Activated T-cell treated with anti-CD3 and anti-CD28 coated beads, Interleukin-2, amount 50 U/mL, for 4 hours (primary cell): ENCODE measurements at regions not wholly inside any gene's neighbourhood (a gene's known extent, or its start where the extent isn't known, plus 50 kb on each side); places are given as distances from the start of the nearest gene placed in this dataset.
A peak's percentile ranks its signal among the peaks of the same experiment; 100 is the strongest.

Source experiments
- ATAC-seq, 2 donors: fragments of 200-7000 bp; cut with Tn5 transposase; one replicate each; pipeline ENCODE4 v1.10.0; 2021
- DNase-seq: peaks from one replicate; pipeline ENCODE4 v3.0.0-alpha.2; 2020
- H3K27me3 Mint-ChIP-seq: one replicate; pipeline ENCODE4 v1.8.0; 2021; ENCODE audit warnings: low read depth, mixed read lengths
- H3K36me3 Mint-ChIP-seq: one replicate; pipeline ENCODE4 v1.8.0; 2022; ENCODE audit warnings: mixed read lengths; ENCODE audit not compliant: insufficient read depth
- H3K4me1 Mint-ChIP-seq: one replicate; pipeline ENCODE4 v1.8.0; 2021; ENCODE audit warnings: low read depth, mixed read lengths
- H3K4me3 Mint-ChIP-seq: one replicate; pipeline ENCODE4 v1.8.0; 2021; ENCODE audit warnings: mild to moderate bottlenecking, moderate library complexity, mixed read lengths
- H3K9me3 Mint-ChIP-seq: one replicate; pipeline ENCODE4 v1.8.0; 2021; ENCODE audit warnings: mixed read lengths

GRCh38 chr6:156402227-156402626 lies 375.0 kb upstream of the ARID1B start:
- ATAC-seq: no peak
- Mint-ChIP-seq H3K9me3 (no peaks in the 10 kb centered on the region), H3K36me3 (no peaks in the 10 kb centered on the region), H3K27me3 (peaks cover 3% of the 10 kb centered on the region), H3K4me1 (peaks cover 34% of the 10 kb centered on the region), H3K4me3 (no peak overlapping the region)
- no peak for DNase-seq

GRCh38 chr6:156400487-156400886 lies 376.7 kb upstream of the ARID1B start:
- DNase-seq: no peak
- peaks cover 3% of the 10 kb centered on the region for H3K27me3 Mint-ChIP-seq
- no peaks in the 10 kb centered on the region for H3K36me3 Mint-ChIP-seq
- H3K4me3 Mint-ChIP-seq: no peak overlapping the region
- ATAC-seq: no peak
- peaks cover 48% of the 10 kb centered on the region for H3K4me1 Mint-ChIP-seq
- H3K9me3 Mint-ChIP-seq: no peaks in the 10 kb centered on the region

GRCh38 chr6:156398966-156399365 lies 378.2 kb upstream of the ARID1B start:
- Mint-ChIP-seq H3K4me1 (peaks cover 62% of the 10 kb centered on the region), H3K4me3 (no peak overlapping the region)

GRCh38 chr6:156398371-156398770 lies 378.8 kb upstream of the ARID1B start:
- Mint-ChIP-seq H3K4me3 (no peak overlapping the region), H3K36me3 (no peaks in the 10 kb centered on the region), H3K4me1 (peaks cover 68% of the 10 kb centered on the region), H3K9me3 (no peaks in the 10 kb centered on the region), H3K27me3 (peaks cover 7% of the 10 kb centered on the region)
- DNase-seq: no peak
- ATAC-seq: no peak

More at GRCh38 chr6:156398966-156399365, 378.2 kb upstream of the ARID1B start:
- no peaks in the 10 kb centered on the region for H3K36me3 Mint-ChIP-seq
- DNase-seq (no peak), ATAC-seq (no peak)
- no peaks in the 10 kb centered on the region for H3K9me3 Mint-ChIP-seq
- peaks cover 4% of the 10 kb centered on the region for H3K27me3 Mint-ChIP-seq

- DNase-seq (peak; percentile 15), ATAC-seq (peak in 1 of 2 donors; percentile 7)
- Mint-ChIP-seq H3K36me3 (no peaks in the 10 kb centered on the region), H3K9me3 (no peaks in the 10 kb centered on the region), H3K4me1 (peaks cover 82% of the 10 kb centered on the region), H3K27me3 (peaks cover 9% of the 10 kb centered on the region), H3K4me3 (peak overlapping the region; percentile 70)
Observed at GRCh38 chr6:156396791-156397418, 380.3 kb upstream of the ARID1B start.

GRCh38 chr6:156396068-156396771 lies 381.0 kb upstream of the ARID1B start:
- H3K9me3 Mint-ChIP-seq: no peaks in the 10 kb centered on the region
- H3K36me3 Mint-ChIP-seq: no peaks in the 10 kb centered on the region
- ATAC-seq (peak; percentile 69 to 75), DNase-seq (no peak)
- H3K4me1 Mint-ChIP-seq: peaks cover 89% of the 10 kb centered on the region
- H3K4me3 Mint-ChIP-seq: peak overlapping the region; percentile 70
- H3K27me3 Mint-ChIP-seq: peaks cover 9% of the 10 kb centered on the region

- ATAC-seq (peak; percentile 33 to 56), DNase-seq (peak; percentile 24)
- H3K4me1 Mint-ChIP-seq: peaks cover 90% of the 10 kb centered on the region
- peak overlapping the region; percentile 70 for H3K4me3 Mint-ChIP-seq
- peaks cover 9% of the 10 kb centered on the region for H3K27me3 Mint-ChIP-seq
- H3K36me3 Mint-ChIP-seq: no peaks in the 10 kb centered on the region
- no peaks in the 10 kb centered on the region for H3K9me3 Mint-ChIP-seq
Observed at GRCh38 chr6:156395276-156395675, 381.9 kb upstream of the ARID1B start.

GRCh38 chr6:156392648-156393047 lies 384.5 kb upstream of the ARID1B start:
- H3K36me3 Mint-ChIP-seq: no peaks in the 10 kb centered on the region
- H3K4me1 Mint-ChIP-seq: peaks cover 69% of the 10 kb centered on the region
- no peak for ATAC-seq
- no peaks in the 10 kb centered on the region for H3K9me3 Mint-ChIP-seq
- peaks cover 6% of the 10 kb centered on the region for H3K27me3 Mint-ChIP-seq
- H3K4me3 Mint-ChIP-seq: no peak overlapping the region
- no peak for DNase-seq

- Mint-ChIP-seq H3K9me3 (no peaks in the 10 kb centered on the region), H3K4me3 (peak overlapping the region; percentile 51), H3K27me3 (peaks cover 6% of the 10 kb centered on the region), H3K4me1 (peaks cover 64% of the 10 kb centered on the region), H3K36me3 (no peaks in the 10 kb centered on the region)
- no peak for ATAC-seq
- DNase-seq: no peak
Observed at GRCh38 chr6:156391977-156392376, 385.2 kb upstream of the ARID1B start.

GRCh38 chr6:156391061-156391672 lies 386.0 kb upstream of the ARID1B start:
- ATAC-seq (no peak), DNase-seq (no peak)
- H3K27me3 Mint-ChIP-seq: peaks cover 6% of the 10 kb centered on the region
- H3K4me1 Mint-ChIP-seq: peaks cover 58% of the 10 kb centered on the region
- no peak overlapping the region for H3K4me3 Mint-ChIP-seq
- no peaks in the 10 kb centered on the region for H3K9me3 Mint-ChIP-seq
- no peaks in the 10 kb centered on the region for H3K36me3 Mint-ChIP-seq

GRCh38 chr6:156390621-156391020 lies 386.6 kb upstream of the ARID1B start:
- H3K27me3 Mint-ChIP-seq: peaks cover 6% of the 10 kb centered on the region
- no peaks in the 10 kb centered on the region for H3K9me3 Mint-ChIP-seq
- no peak overlapping the region for H3K4me3 Mint-ChIP-seq
- ATAC-seq: no peak
- no peaks in the 10 kb centered on the region for H3K36me3 Mint-ChIP-seq
- DNase-seq: no peak
- peaks cover 53% of the 10 kb centered on the region for H3K4me1 Mint-ChIP-seq

GRCh38 chr6:156389296-156389695 lies 387.9 kb upstream of the ARID1B start:
- Mint-ChIP-seq H3K9me3 (peaks cover 4% of the 10 kb centered on the region), H3K4me1 (peaks cover 40% of the 10 kb centered on the region), H3K27me3 (peaks cover 6% of the 10 kb centered on the region), H3K4me3 (no peak overlapping the region), H3K36me3 (peaks cover 2% of the 10 kb centered on the region)
- ATAC-seq: no peak
- DNase-seq: no peak

GRCh38 chr6:156387472-156387871 lies 389.7 kb upstream of the ARID1B start:
- ATAC-seq: no peak
- no peak for DNase-seq
- Mint-ChIP-seq H3K27me3 (no peaks in the 10 kb centered on the region), H3K4me3 (no peak overlapping the region), H3K36me3 (peaks cover 2% of the 10 kb centered on the region), H3K4me1 (peaks cover 23% of the 10 kb centered on the region), H3K9me3 (peaks cover 4% of the 10 kb centered on the region)

- peaks cover 2% of the 10 kb centered on the region for H3K36me3 Mint-ChIP-seq
- no peaks in the 10 kb centered on the region for H3K27me3 Mint-ChIP-seq
- peaks cover 12% of the 10 kb centered on the region for H3K4me1 Mint-ChIP-seq
- H3K4me3 Mint-ChIP-seq: no peak overlapping the region
- H3K9me3 Mint-ChIP-seq: peaks cover 4% of the 10 kb centered on the region
- ATAC-seq: no peak
- no peak for DNase-seq
Observed at GRCh38 chr6:156383059-156383458, 394.1 kb upstream of the ARID1B start.
